ENCODE measurements at regions not wholly inside any gene's neighbourhood (a gene's known extent, or its start where the extent isn't known, plus 50 kb on each side); places are given as distances from the start of the nearest gene placed in this dataset.

GRCh38 chr2:177314722-177315264 lies 50.3 kb upstream of the NFE2L2 start:
- no peaks in the 10 kb centered on the region for H3K9me3 ChIP-seq (ENCODE audit: low read depth, low read length)
- no peak overlapping the region for H3K4me3 ChIP-seq (ENCODE audit: insufficient read depth, low read length)
- no peaks in the 10 kb centered on the region for H3K27me3 ChIP-seq (ENCODE audit: insufficient read depth, low read length)
- no peak overlapping the region for H2AFZ ChIP-seq (ENCODE audit: low read length)
- no peak for DNase-seq (ENCODE audit: insufficient read length, low spot score, missing footprints)
- H3K36me3 ChIP-seq (ENCODE audit: insufficient read depth, low read length), result no peaks in the 10 kb centered on the region
- H4K20me1 ChIP-seq (ENCODE audit: insufficient read depth, low read length), result no peaks in the 10 kb centered on the region
- no peak for TF ChIP-seq CTCF (IDR thresholded peaks at IDR 0.05; ENCODE audit: extremely low read depth, low read depth, low read length)
- no peak overlapping the region for H3K4me2 ChIP-seq (ENCODE audit: insufficient read depth, low read length)
- peak overlapping the region; percentile 28 for H3K27ac ChIP-seq (ENCODE audit: low read depth, low read length)
- no peaks in the 10 kb centered on the region for H3K79me2 ChIP-seq (ENCODE audit: insufficient read depth, low read length)
- H3K4me1 ChIP-seq (ENCODE audit: insufficient read depth, low read length), result peaks cover 16% of the 10 kb centered on the region

DNA sequence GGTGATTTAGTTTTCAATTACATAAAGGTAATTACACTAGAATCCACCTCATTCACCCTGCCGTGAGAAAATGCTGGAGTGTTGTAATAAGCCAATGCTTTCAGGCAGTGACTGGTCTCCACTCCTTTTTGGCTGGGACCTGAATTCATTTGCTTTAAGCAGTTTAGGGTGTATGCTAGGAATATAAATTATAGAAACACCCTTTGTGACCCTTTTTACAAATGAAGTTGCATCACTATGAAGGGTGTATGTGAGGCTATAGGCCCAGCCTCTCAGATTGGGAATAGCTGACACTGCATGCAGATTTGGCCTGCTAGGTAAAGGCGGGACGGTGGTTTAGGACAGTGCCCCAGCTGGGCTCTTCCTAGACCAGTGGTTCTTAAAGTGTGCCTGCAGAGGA lies 50.8 kb upstream of the NFE2L2 start:
- no peaks in the 10 kb centered on the region for H3K9me3 ChIP-seq (ENCODE audit: low read depth, low read length)
- DNase-seq (ENCODE audit: insufficient read length, low spot score, missing footprints), result no peak

DNA sequence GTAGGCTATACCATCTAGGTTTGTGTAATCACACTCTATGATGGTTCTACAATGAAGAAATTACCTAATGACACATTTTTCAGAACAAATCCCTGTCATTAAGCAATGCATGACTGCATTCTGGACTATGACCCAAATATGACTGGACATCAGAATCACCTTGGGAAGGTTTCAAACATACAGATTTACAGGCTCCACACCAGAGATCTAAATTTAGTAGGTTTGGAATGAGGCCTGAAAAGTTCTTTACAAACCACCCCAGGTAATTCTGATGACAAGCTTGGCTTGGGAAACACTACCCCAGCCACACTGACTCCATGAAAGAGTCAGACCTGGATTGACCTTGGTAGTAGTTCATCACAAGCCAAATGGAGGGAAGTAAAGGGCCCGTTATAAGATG lies 52.2 kb upstream of the NFE2L2 start:
- Histone ChIP-seq H3K27me3 (ENCODE audit: insufficient read depth, low read length) (no peaks in the 10 kb centered on the region), H3K36me3 (ENCODE audit: insufficient read depth, low read length) (no peaks in the 10 kb centered on the region), H3K4me3 (ENCODE audit: insufficient read depth, low read length) (no peak overlapping the region), H4K20me1 (ENCODE audit: insufficient read depth, low read length) (no peaks in the 10 kb centered on the region), H3K9me3 (ENCODE audit: low read depth, low read length) (no peaks in the 10 kb centered on the region), H3K79me2 (ENCODE audit: insufficient read depth, low read length) (no peaks in the 10 kb centered on the region), H3K4me2 (ENCODE audit: insufficient read depth, low read length) (no peak overlapping the region), H3K4me1 (ENCODE audit: insufficient read depth, low read length) (peaks cover 16% of the 10 kb centered on the region), H2AFZ (ENCODE audit: low read length) (no peak overlapping the region), H3K27ac (ENCODE audit: low read depth, low read length) (no peak overlapping the region)
- no peak for DNase-seq (ENCODE audit: insufficient read length, low spot score, missing footprints)
- TF ChIP-seq CTCF (IDR thresholded peaks at IDR 0.05; ENCODE audit: extremely low read depth, low read depth, low read length), result no peak

More for the DNA sequence above, 50.8 kb upstream of the NFE2L2 start:
- Histone ChIP-seq H3K27me3 (ENCODE audit: insufficient read depth, low read length) (no peaks in the 10 kb centered on the region), H3K27ac (ENCODE audit: low read depth, low read length) (no peak overlapping the region), H3K4me1 (ENCODE audit: insufficient read depth, low read length) (peaks cover 16% of the 10 kb centered on the region), H4K20me1 (ENCODE audit: insufficient read depth, low read length) (no peaks in the 10 kb centered on the region), H3K79me2 (ENCODE audit: insufficient read depth, low read length) (no peaks in the 10 kb centered on the region), H3K36me3 (ENCODE audit: insufficient read depth, low read length) (no peaks in the 10 kb centered on the region), H2AFZ (ENCODE audit: low read length) (no peak overlapping the region), H3K4me3 (ENCODE audit: insufficient read depth, low read length) (no peak overlapping the region), H3K4me2 (ENCODE audit: insufficient read depth, low read length) (no peak overlapping the region)
- TF ChIP-seq CTCF (IDR thresholded peaks at IDR 0.05; ENCODE audit: extremely low read depth, low read depth, low read length), result no peak

DNA sequence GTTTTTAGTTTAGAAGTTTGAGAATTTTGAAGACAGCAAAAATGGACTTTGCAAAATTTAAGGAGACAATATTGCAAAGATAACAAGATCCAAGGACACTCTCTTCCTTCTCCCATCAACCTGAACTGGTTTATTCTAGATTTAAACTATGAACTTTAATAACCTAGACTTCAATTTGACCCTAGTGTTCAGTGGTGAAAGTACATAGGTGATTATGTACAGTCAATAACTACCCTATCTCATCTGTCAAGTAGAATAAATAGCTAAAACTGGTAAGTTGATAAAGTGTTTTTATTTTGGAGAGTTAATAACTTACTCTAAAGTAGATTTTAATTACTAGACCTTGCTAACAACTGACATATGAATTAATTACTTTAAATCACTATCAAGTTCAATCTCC lies 52.9 kb upstream of the NFE2L2 start:
- Histone ChIP-seq H2AFZ (ENCODE audit: low read length) (no peak overlapping the region), H3K27me3 (ENCODE audit: insufficient read depth, low read length) (no peaks in the 10 kb centered on the region), H4K20me1 (ENCODE audit: insufficient read depth, low read length) (no peaks in the 10 kb centered on the region), H3K36me3 (ENCODE audit: insufficient read depth, low read length) (no peaks in the 10 kb centered on the region), H3K27ac (ENCODE audit: low read depth, low read length) (no peak overlapping the region), H3K79me2 (ENCODE audit: insufficient read depth, low read length) (no peaks in the 10 kb centered on the region), H3K9me3 (ENCODE audit: low read depth, low read length) (no peaks in the 10 kb centered on the region), H3K4me3 (ENCODE audit: insufficient read depth, low read length) (no peak overlapping the region), H3K4me2 (ENCODE audit: insufficient read depth, low read length) (no peak overlapping the region), H3K4me1 (ENCODE audit: insufficient read depth, low read length) (peaks cover 16% of the 10 kb centered on the region)
- no peak for TF ChIP-seq CTCF (IDR thresholded peaks at IDR 0.05; ENCODE audit: extremely low read depth, low read depth, low read length)
- no peak for DNase-seq (ENCODE audit: insufficient read length, low spot score, missing footprints)
